Osteocyte (in vitro differentiated cells): ENCODE measurements at regions not wholly inside any gene's neighbourhood (a gene's known extent, or its start where the extent isn't known, plus 50 kb on each side); places are given as distances from the start of the nearest gene placed in this dataset.

Experiments used
- DNase-seq: peaks from one replicate; pipeline ENCODE4 v3.0.0; 2021; ENCODE audit warnings: mixed read lengths; ENCODE audit not compliant: unreplicated experiment; ENCODE audit errors: extremely low spot score
- H3K27ac Mint-ChIP-seq: one replicate; pipeline ENCODE4 v1.8.0; 2021; ENCODE audit warnings: mild to moderate bottlenecking, mixed read lengths; ENCODE audit not compliant: unreplicated experiment
- H3K27me3 Mint-ChIP-seq: one replicate; pipeline ENCODE4 v1.8.0; 2021; ENCODE audit warnings: mixed read lengths; ENCODE audit not compliant: unreplicated experiment
- H3K36me3 Mint-ChIP-seq: one replicate; pipeline ENCODE4 v1.8.0; 2021; ENCODE audit warnings: mixed read lengths; ENCODE audit not compliant: unreplicated experiment
- H3K4me1 Mint-ChIP-seq: one replicate; pipeline ENCODE4 v1.8.0; 2021; ENCODE audit warnings: mixed read lengths; ENCODE audit not compliant: unreplicated experiment
- H3K4me3 Mint-ChIP-seq: one replicate; pipeline ENCODE4 v1.8.0; 2021; ENCODE audit warnings: mild to moderate bottlenecking, moderate library complexity, mixed read lengths; ENCODE audit not compliant: unreplicated experiment
- H3K9me3 Mint-ChIP-seq: one replicate; pipeline ENCODE4 v1.8.0; 2021; ENCODE audit warnings: mixed read lengths; ENCODE audit not compliant: unreplicated experiment
- CTCF ChIP-seq: fragments of 200-600 bp; sonication (generic); IDR thresholded peaks from 2 replicates; pipeline ENCODE4 v1.5.0; 2021; ENCODE audit warnings: antibody characterized with exemption, mild to moderate bottlenecking, moderate library complexity

DNA sequence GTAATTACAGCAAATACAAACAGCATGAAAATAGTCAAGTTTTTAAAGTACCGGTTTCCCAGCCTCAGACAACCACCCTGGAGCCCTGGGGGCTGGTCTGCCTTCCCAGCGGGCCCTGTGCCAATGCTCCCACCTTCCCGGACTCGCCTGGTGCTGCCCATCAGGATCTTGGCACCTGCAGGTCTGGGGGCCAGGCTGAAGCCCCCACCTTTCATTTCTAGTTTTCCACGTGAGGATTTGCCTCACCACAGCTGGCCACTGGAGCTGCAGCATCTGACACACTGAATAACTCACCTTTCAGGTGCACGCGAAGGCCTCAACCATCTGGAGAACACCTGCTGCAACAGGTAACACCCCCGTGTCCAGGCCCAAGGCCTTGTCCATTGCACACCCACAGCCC is 108.7 kb upstream of the THY1 start:
- H3K4me3 Mint-ChIP-seq: no peak overlapping the region
- no peaks in the 10 kb centered on the region for H3K36me3 Mint-ChIP-seq
- DNase-seq: no peak
- H3K27ac Mint-ChIP-seq: no peak overlapping the region
- H3K4me1 Mint-ChIP-seq: no peaks in the 10 kb centered on the region
- no peaks in the 10 kb centered on the region for H3K9me3 Mint-ChIP-seq
- H3K27me3 Mint-ChIP-seq: peaks cover 73% of the 10 kb centered on the region
- no peak for TF ChIP-seq CTCF

GRCh38 chr11:119531056-119531455 is 108.1 kb upstream of the THY1 start:
- Mint-ChIP-seq H3K4me3 (no peak overlapping the region), H3K27ac (no peak overlapping the region), H3K9me3 (no peaks in the 10 kb centered on the region), H3K36me3 (no peaks in the 10 kb centered on the region), H3K4me1 (no peaks in the 10 kb centered on the region), H3K27me3 (peaks cover 69% of the 10 kb centered on the region)
- no peak for DNase-seq
- TF ChIP-seq CTCF: no peak

DNA sequence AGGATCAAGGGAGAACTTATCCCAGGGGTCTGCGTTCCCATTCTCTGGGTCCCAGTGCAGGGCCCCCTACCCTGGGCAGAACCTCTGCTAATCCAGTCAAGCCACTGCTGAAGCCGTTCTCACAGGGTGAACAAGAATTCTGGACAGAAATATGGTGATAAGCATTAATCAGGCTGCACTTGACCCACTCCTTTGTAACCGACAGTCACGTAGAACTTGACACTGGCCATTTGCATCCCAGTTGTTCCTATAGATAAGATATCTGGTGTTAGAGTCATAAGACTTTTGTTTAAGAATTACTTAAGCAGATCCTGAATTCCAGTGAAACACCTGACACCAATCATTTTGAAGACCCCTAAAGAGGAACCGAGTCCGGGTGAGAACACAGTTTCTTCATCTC is 107.5 kb upstream of the THY1 start:
- TF ChIP-seq CTCF: no peak
- Mint-ChIP-seq H3K4me1 (no peaks in the 10 kb centered on the region), H3K27ac (no peak overlapping the region)

DNA sequence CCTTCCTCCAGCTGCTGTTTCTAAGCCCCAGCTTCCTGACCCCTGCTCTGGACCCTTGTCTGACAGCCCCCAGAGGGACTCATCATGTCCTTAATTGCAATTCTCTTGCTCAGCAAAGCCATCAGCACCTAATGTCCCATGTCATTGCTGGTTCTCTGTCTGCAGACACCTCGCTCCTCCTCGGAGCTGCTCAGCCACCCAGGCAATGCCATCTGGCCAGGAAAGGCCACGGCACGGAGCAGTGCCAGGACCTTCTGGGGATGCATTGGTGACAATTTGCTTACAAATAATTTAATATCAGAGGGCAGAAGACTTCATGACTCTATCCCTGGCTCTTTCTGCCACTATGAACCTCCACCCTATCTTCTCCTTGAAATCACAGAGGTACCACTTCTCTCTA is 107.0 kb upstream of the THY1 start:
- Mint-ChIP-seq H3K27me3 (peaks cover 68% of the 10 kb centered on the region), H3K4me3 (no peak overlapping the region), H3K9me3 (no peaks in the 10 kb centered on the region), H3K27ac (no peak overlapping the region), H3K36me3 (no peaks in the 10 kb centered on the region), H3K4me1 (no peaks in the 10 kb centered on the region)
- DNase-seq: no peak
- no peak for TF ChIP-seq CTCF

More for the DNA sequence above, 107.5 kb upstream of the THY1 start:
- Mint-ChIP-seq H3K36me3 (no peaks in the 10 kb centered on the region), H3K27me3 (peaks cover 71% of the 10 kb centered on the region), H3K9me3 (no peaks in the 10 kb centered on the region), H3K4me3 (no peak overlapping the region)
- DNase-seq: no peak

DNA sequence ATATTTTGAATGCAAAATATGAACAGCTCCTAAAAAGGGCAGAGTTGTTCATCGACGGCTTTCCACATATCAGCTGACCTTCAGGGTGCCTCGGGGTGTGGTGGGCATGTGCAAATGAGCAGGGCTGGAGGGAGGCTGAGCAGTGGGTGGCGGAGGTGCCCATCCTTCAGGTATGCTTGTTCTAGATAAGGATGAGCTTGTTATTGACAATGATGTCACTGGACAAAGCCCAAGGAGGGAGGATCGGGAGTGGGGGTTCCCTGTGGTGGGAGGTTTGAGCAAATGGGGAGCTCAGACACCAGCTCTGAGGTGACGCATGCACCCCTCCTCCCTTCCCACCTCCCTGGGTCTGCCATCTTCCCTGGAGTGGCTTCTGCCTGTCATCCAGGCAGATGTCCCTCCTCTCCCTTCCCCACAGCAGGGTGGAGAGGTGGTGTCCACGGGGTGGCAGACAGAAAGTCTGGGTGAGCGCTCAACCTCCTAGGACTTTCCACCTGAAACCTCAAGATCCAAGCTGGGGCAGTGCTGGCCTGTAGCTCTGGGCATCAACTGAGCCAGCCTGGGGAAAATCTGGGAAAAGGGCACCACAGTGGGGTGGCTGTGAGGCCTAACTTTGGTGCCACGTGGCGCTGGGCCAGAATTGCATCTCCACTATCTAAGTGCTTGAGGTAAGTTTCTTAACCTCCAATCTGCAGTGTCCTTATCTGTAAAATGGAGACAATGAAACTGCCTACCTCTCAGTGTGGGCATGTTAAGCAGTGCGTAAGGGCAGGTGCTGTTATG is 106.3 kb upstream of the THY1 start:
- no peak for DNase-seq
- Mint-ChIP-seq H3K36me3 (no peaks in the 10 kb centered on the region), H3K27me3 (peaks cover 69% of the 10 kb centered on the region), H3K4me1 (no peaks in the 10 kb centered on the region), H3K27ac (no peak overlapping the region), H3K9me3 (no peaks in the 10 kb centered on the region), H3K4me3 (no peak overlapping the region)
- no peak for TF ChIP-seq CTCF
